KOPT-K1 (cell line): ENCODE measurements at regions not wholly inside any gene's neighbourhood (a gene's known extent, or its start where the extent isn't known, plus 50 kb on each side); places are given as distances from the start of the nearest gene placed in this dataset.

Source experiments
- H3K27ac ChIP-seq: fragments of 200-600 bp; sonication (generic); 2 replicates; pipeline ENCODE4 v1.5.1; 2016; ENCODE audit warnings: antibody characterized with exemption, mild to moderate bottlenecking, low read depth, low read length; ENCODE audit not compliant: poor library complexity, severe bottlenecking
- H3K36me3 ChIP-seq: fragments of 200-600 bp; sonication (generic); 2 replicates; pipeline ENCODE4 v1.5.1; 2017; ENCODE audit warnings: antibody characterized with exemption, mild to moderate bottlenecking, low read length, moderate library complexity; ENCODE audit not compliant: insufficient read depth
- H3K9me3 ChIP-seq: fragments of 200-600 bp; sonication (generic); 2 replicates; pipeline ENCODE4 v1.5.1; 2017; ENCODE audit warnings: antibody characterized with exemption, low read length, mild to moderate bottlenecking; ENCODE audit not compliant: insufficient read depth, poor library complexity, severe bottlenecking

DNA sequence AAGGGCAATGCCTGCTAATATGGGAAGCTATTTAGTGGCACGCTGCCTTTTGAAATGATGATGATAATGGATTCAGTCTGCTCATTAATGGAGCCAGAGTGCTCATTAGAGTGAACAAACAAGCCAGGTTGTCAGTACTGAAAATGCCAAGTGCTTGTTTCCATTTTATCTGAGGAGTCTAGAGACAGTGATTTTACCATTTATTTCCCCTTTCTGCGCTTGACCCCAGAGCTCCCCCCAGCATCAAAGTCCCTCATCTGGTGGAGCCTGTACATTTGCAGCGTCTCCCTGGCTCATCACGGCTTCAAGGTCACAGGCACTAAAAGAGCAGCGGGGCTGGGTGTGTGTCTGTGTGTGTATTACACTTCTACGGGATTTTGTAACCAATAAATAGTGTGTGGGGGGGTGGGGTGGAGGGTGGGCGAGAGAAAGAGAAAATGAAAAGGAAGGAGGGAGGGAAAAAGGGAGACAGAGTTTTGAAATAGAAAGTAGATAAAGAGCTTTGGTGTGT, 553.8 kb downstream of the TFEC start:
- no peak overlapping the region for H3K27ac ChIP-seq
- H3K9me3 ChIP-seq: no peaks in the 10 kb centered on the region
- H3K36me3 ChIP-seq: no peaks in the 10 kb centered on the region

DNA sequence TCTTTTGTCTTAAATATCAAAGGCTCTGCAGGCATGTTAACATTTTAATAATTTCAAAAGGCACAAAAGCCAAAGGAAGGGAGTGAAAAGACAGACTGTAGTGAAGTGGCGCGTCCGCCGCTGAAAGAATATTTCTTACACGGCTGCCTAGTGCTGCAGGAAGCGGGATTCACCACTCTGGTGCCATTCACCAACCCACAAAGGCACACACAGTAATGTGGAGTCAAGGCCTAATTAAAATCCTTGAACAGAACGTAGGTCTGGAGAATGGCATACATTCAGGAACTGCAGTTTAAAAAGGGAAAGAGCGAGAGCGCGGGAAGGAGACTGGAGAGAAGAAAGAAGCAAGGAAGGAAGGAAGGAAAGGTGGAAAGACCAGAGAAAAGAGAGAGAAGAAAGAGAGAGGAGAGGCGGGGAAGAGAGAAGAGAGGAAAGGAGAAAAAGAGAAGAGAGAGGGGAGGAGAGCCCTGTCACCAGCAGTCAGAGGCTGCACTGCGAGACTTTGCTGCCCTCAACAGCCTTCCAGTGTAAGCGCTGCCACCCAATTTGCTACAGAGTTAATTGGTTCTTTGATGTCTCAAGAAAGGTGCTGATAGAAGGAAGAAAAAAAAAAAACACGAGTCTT, 554.0 kb downstream of the MDFIC start:
- Histone ChIP-seq H3K27ac (no peak overlapping the region), H3K36me3 (no peaks in the 10 kb centered on the region), H3K9me3 (no peaks in the 10 kb centered on the region)

DNA sequence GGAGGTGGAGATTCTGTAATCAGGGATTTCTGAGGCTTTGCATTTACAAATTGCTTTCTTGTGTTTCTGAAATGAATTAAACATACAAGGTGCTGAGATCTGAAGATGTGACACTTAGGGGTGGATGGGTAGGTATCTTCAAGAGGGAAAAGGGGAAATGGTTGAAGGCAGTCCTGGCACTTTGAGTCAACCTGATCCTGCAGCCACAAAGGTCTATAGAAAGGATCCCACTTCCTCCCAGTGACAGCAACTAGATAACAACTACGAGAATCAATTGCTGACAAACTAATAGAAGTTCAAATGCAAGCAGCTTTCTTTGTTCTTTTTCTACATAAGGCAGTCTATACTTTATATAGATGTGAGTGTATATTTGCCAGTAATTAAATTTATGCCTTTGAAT, 553.3 kb downstream of the MDFIC start:
- no peaks in the 10 kb centered on the region for H3K9me3 ChIP-seq
- H3K36me3 ChIP-seq: no peaks in the 10 kb centered on the region
- no peak overlapping the region for H3K27ac ChIP-seq

DNA sequence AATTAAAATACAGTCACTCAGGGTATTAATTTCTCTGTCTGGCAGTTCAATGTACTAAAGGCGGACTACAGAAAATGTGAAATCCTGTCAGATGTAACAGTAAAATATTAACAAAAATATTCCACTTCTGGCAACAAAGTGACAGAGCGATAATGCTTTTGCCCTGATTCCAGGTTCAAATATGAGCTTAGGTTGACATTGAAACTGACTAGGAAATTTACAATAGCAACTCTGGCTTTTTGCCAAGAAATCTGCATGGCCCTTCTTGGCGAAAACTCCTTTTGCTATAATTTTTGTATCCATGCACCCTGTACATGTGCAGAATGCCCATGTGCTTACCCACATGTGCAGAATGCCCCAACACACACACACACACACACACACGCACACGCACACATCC, 552.2 kb downstream of the MDFIC start:
- H3K9me3 ChIP-seq: no peaks in the 10 kb centered on the region
- H3K36me3 ChIP-seq: no peaks in the 10 kb centered on the region
- no peak overlapping the region for H3K27ac ChIP-seq

GRCh38 chr7:115471891-115472290, 550.0 kb downstream of the MDFIC start:
- no peaks in the 10 kb centered on the region for H3K9me3 ChIP-seq
- H3K27ac ChIP-seq: no peak overlapping the region
- no peaks in the 10 kb centered on the region for H3K36me3 ChIP-seq

DNA sequence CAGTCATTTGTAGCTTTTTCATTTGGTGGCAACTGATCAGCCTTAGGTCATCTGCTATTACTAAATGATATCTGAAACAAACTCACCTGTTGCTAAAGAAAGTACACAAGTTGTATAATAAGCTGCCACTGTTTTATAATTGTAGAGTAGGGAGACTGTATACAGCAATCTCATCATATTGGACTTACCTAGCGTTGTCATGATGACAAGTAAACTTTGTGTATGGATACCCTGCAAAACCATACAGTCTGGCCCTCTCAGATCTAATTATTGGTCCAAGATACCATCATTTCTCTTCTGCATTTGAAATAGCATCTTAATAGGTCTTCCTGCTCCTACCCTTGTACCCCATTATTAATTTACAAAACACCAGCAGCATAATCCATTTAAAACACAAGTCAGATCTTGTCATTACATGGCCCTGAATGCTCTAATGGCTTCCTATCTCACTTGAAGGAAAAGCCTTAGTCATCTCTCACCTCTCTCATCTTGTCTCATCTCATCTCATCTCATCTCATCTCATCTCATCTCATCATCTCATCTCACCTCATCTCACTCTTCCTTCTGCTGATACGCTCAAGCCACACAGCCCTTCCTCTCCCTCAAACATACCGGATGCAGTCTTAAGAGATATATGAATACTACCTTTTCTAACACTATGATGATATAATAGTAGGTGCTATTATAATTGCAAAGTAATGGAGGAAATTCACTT, 540.6 kb downstream of the MDFIC start:
- H3K27ac ChIP-seq: no peak overlapping the region
- no peaks in the 10 kb centered on the region for H3K36me3 ChIP-seq
- no peaks in the 10 kb centered on the region for H3K9me3 ChIP-seq

- no peaks in the 10 kb centered on the region for H3K36me3 ChIP-seq
- no peak overlapping the region for H3K27ac ChIP-seq
- H3K9me3 ChIP-seq: no peaks in the 10 kb centered on the region
These were observed 527.8 kb downstream of the MDFIC start for GRCh38 chr7:115449689-115450088.

DNA sequence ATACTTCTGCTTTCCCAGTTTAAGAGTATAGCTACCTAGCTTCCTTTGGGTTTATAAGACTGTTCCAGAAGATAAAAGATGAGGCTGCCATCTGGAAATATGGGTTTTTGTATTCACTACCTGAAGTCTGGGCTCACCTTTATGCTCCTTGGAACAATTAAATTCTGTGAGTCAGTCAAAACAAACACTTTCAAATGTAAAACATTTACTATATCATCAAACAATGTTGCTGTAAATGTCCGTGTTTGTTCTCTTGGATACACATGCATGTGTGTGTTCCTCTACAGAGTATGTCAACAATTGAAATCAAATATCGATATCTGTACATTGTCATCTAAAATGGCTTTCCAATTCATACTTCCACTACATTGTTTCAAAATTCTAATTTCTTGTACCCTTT, 525.6 kb downstream of the MDFIC start:
- no peaks in the 10 kb centered on the region for H3K9me3 ChIP-seq
- no peaks in the 10 kb centered on the region for H3K36me3 ChIP-seq
- no peak overlapping the region for H3K27ac ChIP-seq

- Histone ChIP-seq H3K27ac (no peak overlapping the region), H3K36me3 (no peaks in the 10 kb centered on the region), H3K9me3 (no peaks in the 10 kb centered on the region)
These were observed 519.1 kb downstream of the MDFIC start for GRCh38 chr7:115441033-115441432.

- no peaks in the 10 kb centered on the region for H3K36me3 ChIP-seq
- H3K27ac ChIP-seq: no peak overlapping the region
- no peaks in the 10 kb centered on the region for H3K9me3 ChIP-seq
These were observed 513.3 kb downstream of the MDFIC start for GRCh38 chr7:115435178-115435577.

GRCh38 chr7:115429918-115430317, 508.0 kb downstream of the MDFIC start:
- H3K27ac ChIP-seq: no peak overlapping the region
- no peaks in the 10 kb centered on the region for H3K9me3 ChIP-seq
- no peaks in the 10 kb centered on the region for H3K36me3 ChIP-seq

- H3K36me3 ChIP-seq: no peaks in the 10 kb centered on the region
- no peak overlapping the region for H3K27ac ChIP-seq
- no peaks in the 10 kb centered on the region for H3K9me3 ChIP-seq
These were observed 495.8 kb downstream of the MDFIC start for GRCh38 chr7:115417662-115418061.

- H3K27ac ChIP-seq: no peak overlapping the region
- H3K9me3 ChIP-seq: no peaks in the 10 kb centered on the region
- H3K36me3 ChIP-seq: no peaks in the 10 kb centered on the region
These were observed 489.2 kb downstream of the MDFIC start for GRCh38 chr7:115410972-115411686.

DNA sequence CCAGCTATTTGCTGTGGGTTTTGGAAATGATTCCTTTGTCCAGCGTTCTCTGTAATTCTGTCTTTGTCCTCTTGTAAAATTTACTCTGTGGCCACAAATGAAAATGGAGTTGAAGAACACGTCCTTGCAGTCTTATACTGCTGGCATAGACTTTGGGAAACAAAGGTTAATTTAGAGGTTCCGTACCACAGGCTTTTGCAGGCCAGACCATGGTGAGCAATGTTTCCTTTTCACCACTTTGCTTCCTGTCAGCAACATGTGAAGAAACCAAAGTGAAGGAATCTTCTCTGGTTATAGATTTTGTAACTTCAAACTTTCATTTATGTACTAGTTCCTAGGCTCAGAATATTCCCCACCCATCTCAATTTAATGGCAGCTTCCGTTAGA, 488.5 kb downstream of the MDFIC start:
- Histone ChIP-seq H3K9me3 (no peaks in the 10 kb centered on the region), H3K27ac (no peak overlapping the region), H3K36me3 (no peaks in the 10 kb centered on the region)

DNA sequence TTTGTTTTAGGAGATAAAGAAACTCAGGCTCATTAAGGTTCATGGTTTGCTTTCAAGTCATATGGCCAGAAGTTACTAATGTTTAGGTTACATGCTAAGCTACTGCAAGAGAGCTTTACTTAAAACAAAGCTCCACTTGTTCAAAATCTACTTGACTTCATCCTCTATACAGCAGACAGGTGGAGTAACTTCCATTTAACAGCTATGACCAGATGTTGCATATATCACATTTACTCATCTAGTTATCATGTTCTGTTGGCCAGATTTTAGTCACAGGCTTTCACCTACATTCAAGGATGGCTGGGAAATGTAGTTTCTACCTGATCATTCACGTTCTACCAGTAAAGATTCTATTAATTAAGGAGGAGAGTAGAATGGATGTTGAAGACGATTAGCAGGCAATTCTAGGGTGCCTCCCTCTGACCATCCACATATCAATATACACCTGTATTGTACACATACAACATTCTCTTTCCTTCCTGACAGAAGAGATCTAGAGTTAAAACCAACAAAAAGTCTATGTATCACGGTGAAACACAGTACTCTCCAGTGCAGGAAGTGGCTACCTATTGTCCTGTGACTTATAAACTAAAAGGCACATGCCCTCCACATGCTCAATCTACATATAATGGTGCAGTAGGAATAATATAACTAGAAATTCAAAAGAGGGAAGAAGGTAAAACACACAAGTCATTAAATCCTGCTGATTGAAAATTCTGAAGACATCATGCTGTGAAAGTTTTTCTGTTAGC, 488.0 kb downstream of the MDFIC start:
- Histone ChIP-seq H3K27ac (no peak overlapping the region), H3K36me3 (no peaks in the 10 kb centered on the region), H3K9me3 (no peaks in the 10 kb centered on the region)
